SH-SY5Y (cell line): ENCODE measurements at regions not wholly inside any gene's neighbourhood (a gene's known extent, or its start where the extent isn't known, plus 50 kb on each side); places are given as distances from the start of the nearest gene placed in this dataset.
A peak's percentile ranks its signal among the peaks of the same experiment; 100 is the strongest.

Experiments
- GATA2 ChIP-seq: IDR thresholded peaks from 2 replicates; pipeline ENCODE4 v1.6.1; 2011; ENCODE audit warnings: mild to moderate bottlenecking, low read depth, low read length
- GATA3 ChIP-seq: IDR thresholded peaks from 2 replicates; pipeline ENCODE4 v1.6.1; 2011; ENCODE audit warnings: low read depth, mild to moderate bottlenecking, low read length, moderate library complexity

GRCh38 chr10:118246332-118247295, 95.5 kb downstream of the FAM204A start:
- TF ChIP-seq GATA2, result no peak
- no peak for TF ChIP-seq GATA3

GRCh38 chr10:118243907-118244306, 98.2 kb downstream of the FAM204A start:
- TF ChIP-seq GATA3 (no peak), GATA2 (no peak)

- TF ChIP-seq GATA2 (no peak), GATA3 (no peak)
These were observed 100.6 kb downstream of the FAM204A start for GRCh38 chr10:118241229-118242137.

- TF ChIP-seq GATA2, result no peak
- no peak for TF ChIP-seq GATA3
These were observed 102.9 kb downstream of the FAM204A start for GRCh38 chr10:118239236-118239630.

GRCh38 chr10:118238573-118239235, 103.4 kb downstream of the FAM204A start:
- TF ChIP-seq GATA2, result peak; percentile 95
- TF ChIP-seq GATA3, result peak; percentile 91

GRCh38 chr10:118237930-118238329, 104.2 kb downstream of the FAM204A start:
- TF ChIP-seq GATA3, result no peak
- TF ChIP-seq GATA2, result no peak

GRCh38 chr10:118234683-118235082, 107.4 kb downstream of the FAM204A start:
- TF ChIP-seq GATA3 (no peak), GATA2 (no peak)

- TF ChIP-seq GATA2 (no peak), GATA3 (no peak)
These were observed 121.7 kb downstream of the FAM204A start for GRCh38 chr10:118220346-118220850.

GRCh38 chr10:118218562-118218961, 123.6 kb downstream of the FAM204A start:
- TF ChIP-seq GATA2, result no peak
- no peak for TF ChIP-seq GATA3

GRCh38 chr10:118216571-118217170, 125.5 kb downstream of the FAM204A start:
- TF ChIP-seq GATA3 (no peak), GATA2 (no peak)

GRCh38 chr10:118216020-118216419, 126.1 kb downstream of the FAM204A start:
- no peak for TF ChIP-seq GATA3
- no peak for TF ChIP-seq GATA2

- TF ChIP-seq GATA3, result no peak
- no peak for TF ChIP-seq GATA2
These were observed 127.3 kb downstream of the FAM204A start for GRCh38 chr10:118214776-118215175.

- no peak for TF ChIP-seq GATA3
- TF ChIP-seq GATA2, result no peak
These were observed 128.7 kb downstream of the FAM204A start for GRCh38 chr10:118213436-118213835.
